ENCODE measurements at regions not wholly inside any gene's neighbourhood (a gene's known extent, or its start where the extent isn't known, plus 50 kb on each side); places are given as distances from the start of the nearest gene placed in this dataset.

- no CpG with 5 or more reads among the region's 2 CpGs for WGBS, 2 donors (ENCODE audit: extremely low coverage in 2 of 2, insufficient read length in 2 of 2, insufficient replicate concordance in 1 of 2)
- no peak overlapping the region for H2AK5ac ChIP-seq (ENCODE audit: low read depth, low read length)
- no peak overlapping the region for H2BK5ac ChIP-seq (ENCODE audit: low read length)
- no peak overlapping the region for H3K4me2 ChIP-seq (ENCODE audit: insufficient read depth, low read length, poor library complexity, severe bottlenecking)
- H2BK15ac ChIP-seq (ENCODE audit: low read length), result no peak overlapping the region
- H3K4me1 ChIP-seq (ENCODE audit: control insufficient read depth in 2 of 2, insufficient read depth in 1 of 2, low read depth in 1 of 2, low read length in 2 of 2), result no peaks in the 10 kb centered on the region
- H3K4me3 ChIP-seq (ENCODE audit: low read length in 2 of 2), result no peak overlapping the region
- no peak overlapping the region for H3K4ac ChIP-seq (ENCODE audit: low read length)
- no peak overlapping the region for H4K8ac ChIP-seq (ENCODE audit: low read depth, low read length)
- no peak overlapping the region for H4K91ac ChIP-seq (ENCODE audit: low read depth, low read length, poor library complexity)
- no peak overlapping the region for H3K9ac ChIP-seq (ENCODE audit: low read depth, low read length, poor library complexity)
- no peak overlapping the region for H2AFZ ChIP-seq (ENCODE audit: low read length)
- H3K18ac ChIP-seq (ENCODE audit: low read length), result no peak overlapping the region
- no peaks in the 10 kb centered on the region for H3K79me1 ChIP-seq (ENCODE audit: low read depth, low read length)
- no peak overlapping the region for H3K14ac ChIP-seq (ENCODE audit: low read length)
- no peaks in the 10 kb centered on the region for H3K36me3 ChIP-seq (replicated peaks in 1 of 2; ENCODE audit: control insufficient read depth in 2 of 2, insufficient read depth in 2 of 2, low read length in 2 of 2)
- H3K9me3 ChIP-seq (replicated peaks in 1 of 2; ENCODE audit: control insufficient read depth in 2 of 2, insufficient read depth in 1 of 2, low read depth in 1 of 2, low read length in 2 of 2), result no peaks in the 10 kb centered on the region
- H2BK120ac ChIP-seq (ENCODE audit: low read depth, low read length), result no peak overlapping the region
- no peak overlapping the region for H3K23ac ChIP-seq (ENCODE audit: low read depth, low read length, poor library complexity)
- H3K27me3 ChIP-seq (ENCODE audit: control insufficient read depth in 3 of 3, insufficient read depth in 3 of 3, low read depth in 1 of 3, low read length in 3 of 3), result no peaks in the 10 kb centered on the region
- no peak overlapping the region for H3K27ac ChIP-seq (replicated peaks; ENCODE audit: low read length)
- no peak for DNase-seq (ENCODE audit: low spot score)
- H2BK12ac ChIP-seq (ENCODE audit: low read length), result no peak overlapping the region
Measured at GRCh38 chr5:32908641-32909040, 197.5 kb downstream of the NPR3 start.

- no peak overlapping the region for H3K9ac ChIP-seq (ENCODE audit: low read depth, low read length, poor library complexity)
- no peaks in the 10 kb centered on the region for H3K9me3 ChIP-seq (replicated peaks in 1 of 2; ENCODE audit: control insufficient read depth in 2 of 2, insufficient read depth in 1 of 2, low read depth in 1 of 2, low read length in 2 of 2)
- no peak overlapping the region for H3K23ac ChIP-seq (ENCODE audit: low read depth, low read length, poor library complexity)
- no peaks in the 10 kb centered on the region for H3K79me1 ChIP-seq (ENCODE audit: low read depth, low read length)
- H4K91ac ChIP-seq (ENCODE audit: low read depth, low read length, poor library complexity), result no peak overlapping the region
- H2AK5ac ChIP-seq (ENCODE audit: low read depth, low read length), result no peak overlapping the region
- no peak overlapping the region for H4K8ac ChIP-seq (ENCODE audit: low read depth, low read length)
- WGBS, 2 donors (ENCODE audit: extremely low coverage in 2 of 2, insufficient read length in 2 of 2, insufficient replicate concordance in 1 of 2), result no CpG with 5 or more reads among the region's 5 CpGs
- no peak overlapping the region for H3K4me2 ChIP-seq (ENCODE audit: insufficient read depth, low read length, poor library complexity, severe bottlenecking)
- no peak overlapping the region for H3K27ac ChIP-seq (replicated peaks; ENCODE audit: low read length)
- no peak overlapping the region for H3K18ac ChIP-seq (ENCODE audit: low read length)
- H2AFZ ChIP-seq (ENCODE audit: low read length), result no peak overlapping the region
- no peak overlapping the region for H3K14ac ChIP-seq (ENCODE audit: low read length)
- DNase-seq (ENCODE audit: low spot score), result no peak
- H3K36me3 ChIP-seq (replicated peaks in 1 of 2; ENCODE audit: control insufficient read depth in 2 of 2, insufficient read depth in 2 of 2, low read length in 2 of 2), result no peaks in the 10 kb centered on the region
- no peaks in the 10 kb centered on the region for H3K4me1 ChIP-seq (ENCODE audit: control insufficient read depth in 2 of 2, insufficient read depth in 1 of 2, low read depth in 1 of 2, low read length in 2 of 2)
- no peak overlapping the region for H3K4ac ChIP-seq (ENCODE audit: low read length)
- H3K4me3 ChIP-seq (ENCODE audit: low read length in 2 of 2), result no peak overlapping the region
- no peak overlapping the region for H2BK5ac ChIP-seq (ENCODE audit: low read length)
- H2BK120ac ChIP-seq (ENCODE audit: low read depth, low read length), result no peak overlapping the region
- no peak overlapping the region for H2BK12ac ChIP-seq (ENCODE audit: low read length)
- no peaks in the 10 kb centered on the region for H3K27me3 ChIP-seq (ENCODE audit: control insufficient read depth in 3 of 3, insufficient read depth in 3 of 3, low read depth in 1 of 3, low read length in 3 of 3)
- H2BK15ac ChIP-seq (ENCODE audit: low read length), result no peak overlapping the region
Measured at GRCh38 chr5:32909207-32909606, 198.1 kb downstream of the NPR3 start.

- Histone ChIP-seq H4K8ac (ENCODE audit: low read depth, low read length) (no peak overlapping the region), H3K14ac (ENCODE audit: low read length) (no peak overlapping the region), H4K91ac (ENCODE audit: low read depth, low read length, poor library complexity) (no peak overlapping the region), H2BK12ac (ENCODE audit: low read length) (no peak overlapping the region), H3K36me3 (replicated peaks in 1 of 2; ENCODE audit: control insufficient read depth in 2 of 2, insufficient read depth in 2 of 2, low read length in 2 of 2) (no peaks in the 10 kb centered on the region), H3K27me3 (ENCODE audit: control insufficient read depth in 3 of 3, insufficient read depth in 3 of 3, low read depth in 1 of 3, low read length in 3 of 3) (no peaks in the 10 kb centered on the region), H3K27ac (replicated peaks; ENCODE audit: low read length) (no peak overlapping the region), H3K23ac (ENCODE audit: low read depth, low read length, poor library complexity) (no peak overlapping the region), H2BK120ac (ENCODE audit: low read depth, low read length) (no peak overlapping the region), H3K9me3 (replicated peaks in 1 of 2; ENCODE audit: control insufficient read depth in 2 of 2, insufficient read depth in 1 of 2, low read depth in 1 of 2, low read length in 2 of 2) (no peaks in the 10 kb centered on the region), H3K4me3 (ENCODE audit: low read length in 2 of 2) (no peak overlapping the region), H3K9ac (ENCODE audit: low read depth, low read length, poor library complexity) (no peak overlapping the region), H2AFZ (ENCODE audit: low read length) (no peak overlapping the region), H2BK5ac (ENCODE audit: low read length) (no peak overlapping the region), H2BK15ac (ENCODE audit: low read length) (no peak overlapping the region), H3K4me1 (ENCODE audit: control insufficient read depth in 2 of 2, insufficient read depth in 1 of 2, low read depth in 1 of 2, low read length in 2 of 2) (no peaks in the 10 kb centered on the region), H3K4me2 (ENCODE audit: insufficient read depth, low read length, poor library complexity, severe bottlenecking) (no peak overlapping the region), H3K79me1 (ENCODE audit: low read depth, low read length) (no peaks in the 10 kb centered on the region), H3K4ac (ENCODE audit: low read length) (no peak overlapping the region), H3K18ac (ENCODE audit: low read length) (no peak overlapping the region), H2AK5ac (ENCODE audit: low read depth, low read length) (no peak overlapping the region)
- WGBS, 2 donors (ENCODE audit: extremely low coverage in 2 of 2, insufficient read length in 2 of 2, insufficient replicate concordance in 1 of 2), result no CpG with 5 or more reads among the region's 1 CpG
- DNase-seq (ENCODE audit: low spot score), result no peak
Measured at GRCh38 chr5:32916648-32917047, 205.5 kb downstream of the NPR3 start.

GRCh38 chr5:32928761-32929160 lies 217.6 kb downstream of the NPR3 start:
- no peak overlapping the region for H3K9ac ChIP-seq (ENCODE audit: low read depth, low read length, poor library complexity)
- H3K27ac ChIP-seq (replicated peaks; ENCODE audit: low read length), result no peak overlapping the region
- H2BK5ac ChIP-seq (ENCODE audit: low read length), result no peak overlapping the region
- no peak overlapping the region for H3K18ac ChIP-seq (ENCODE audit: low read length)
- H3K4me2 ChIP-seq (ENCODE audit: insufficient read depth, low read length, poor library complexity, severe bottlenecking), result no peak overlapping the region
- no peak overlapping the region for H4K91ac ChIP-seq (ENCODE audit: low read depth, low read length, poor library complexity)
- H2AFZ ChIP-seq (ENCODE audit: low read length), result no peak overlapping the region
- H3K23ac ChIP-seq (ENCODE audit: low read depth, low read length, poor library complexity), result no peak overlapping the region
- no peak overlapping the region for H3K4me3 ChIP-seq (ENCODE audit: low read length in 2 of 2)
- no CpG with 5 or more reads among the region's 2 CpGs for WGBS, 2 donors (ENCODE audit: extremely low coverage in 2 of 2, insufficient read length in 2 of 2, insufficient replicate concordance in 1 of 2)
- H3K79me1 ChIP-seq (ENCODE audit: low read depth, low read length), result no peaks in the 10 kb centered on the region
- no peaks in the 10 kb centered on the region for H3K27me3 ChIP-seq (ENCODE audit: control insufficient read depth in 3 of 3, insufficient read depth in 3 of 3, low read depth in 1 of 3, low read length in 3 of 3)
- DNase-seq (ENCODE audit: low spot score), result no peak
- H3K14ac ChIP-seq (ENCODE audit: low read length), result no peak overlapping the region
- no peak overlapping the region for H2AK5ac ChIP-seq (ENCODE audit: low read depth, low read length)
- H2BK15ac ChIP-seq (ENCODE audit: low read length), result no peak overlapping the region
- no peak overlapping the region for H2BK120ac ChIP-seq (ENCODE audit: low read depth, low read length)
- H3K4ac ChIP-seq (ENCODE audit: low read length), result no peak overlapping the region
- H3K36me3 ChIP-seq (replicated peaks in 1 of 2; ENCODE audit: control insufficient read depth in 2 of 2, insufficient read depth in 2 of 2, low read length in 2 of 2), result no peaks in the 10 kb centered on the region
- H3K9me3 ChIP-seq (replicated peaks in 1 of 2; ENCODE audit: control insufficient read depth in 2 of 2, insufficient read depth in 1 of 2, low read depth in 1 of 2, low read length in 2 of 2), result no peaks in the 10 kb centered on the region
- no peaks in the 10 kb centered on the region for H3K4me1 ChIP-seq (ENCODE audit: control insufficient read depth in 2 of 2, insufficient read depth in 1 of 2, low read depth in 1 of 2, low read length in 2 of 2)
- no peak overlapping the region for H4K8ac ChIP-seq (ENCODE audit: low read depth, low read length)
- no peak overlapping the region for H2BK12ac ChIP-seq (ENCODE audit: low read length)
